ENCODE measurements at regions not wholly inside any gene's neighbourhood (a gene's known extent, or its start where the extent isn't known, plus 50 kb on each side); places are given as distances from the start of the nearest gene placed in this dataset.

DNA sequence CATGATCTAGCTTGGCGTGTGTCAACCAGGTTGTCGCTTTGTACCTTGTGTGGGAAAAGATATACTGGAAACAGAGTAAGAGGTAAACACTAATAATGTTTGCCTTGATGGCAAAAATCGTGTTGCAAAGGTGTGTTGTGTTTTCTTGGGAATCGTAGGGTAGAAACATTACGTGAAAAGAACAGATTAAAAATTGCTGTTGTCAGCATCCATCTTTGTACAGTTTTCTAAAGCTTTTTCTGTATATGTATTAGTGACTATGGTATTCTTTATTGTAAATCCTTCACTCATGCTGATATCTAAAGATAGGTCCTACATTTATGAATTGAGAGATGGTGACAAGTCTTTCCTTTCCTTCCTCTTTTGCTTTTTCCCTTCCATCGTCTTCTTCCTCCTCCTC lies 116.9 kb downstream of the RPS12 start:
- TF ChIP-seq POLR2A (IDR thresholded peaks at IDR 0.05) (no peak), CTCF (IDR thresholded peaks at IDR 0.05) (no peak)
